A204.1 (cell line): ENCODE measurements at regions not wholly inside any gene's neighbourhood (a gene's known extent, or its start where the extent isn't known, plus 50 kb on each side); places are given as distances from the start of the nearest gene placed in this dataset.

Experiments
- FAIRE-seq: peaks from 2 replicates; lab custom pipeline; 2012; peaks lifted over from hg19 to GRCh38; lab: Jason Lieb, UNC

- FAIRE-seq = no peak
Observed at GRCh38 chr10:83582407-83583095, 556.8 kb upstream of the GHITM start.

GRCh38 chr10:83585686-83586085, 553.6 kb upstream of the GHITM start:
- FAIRE-seq = no peak

GRCh38 chr10:83592337-83592935, 546.9 kb upstream of the GHITM start:
- no peak for FAIRE-seq

GRCh38 chr10:83603708-83604107, 535.6 kb upstream of the GHITM start:
- no peak for FAIRE-seq

GRCh38 chr10:83605783-83606630, 533.3 kb upstream of the GHITM start:
- no peak for FAIRE-seq

GRCh38 chr10:83607959-83608745, 531.2 kb upstream of the GHITM start:
- no peak for FAIRE-seq

GRCh38 chr10:83612050-83612449, 527.3 kb upstream of the GHITM start:
- FAIRE-seq = no peak

- FAIRE-seq = no peak
Observed at GRCh38 chr10:83612746-83613145, 526.6 kb upstream of the GHITM start.

- no peak for FAIRE-seq
Observed at GRCh38 chr10:83617172-83617571, 522.1 kb upstream of the GHITM start.

GRCh38 chr10:83617692-83618545, 521.4 kb upstream of the GHITM start:
- no peak for FAIRE-seq

GRCh38 chr10:83625831-83626360, 513.4 kb upstream of the GHITM start:
- FAIRE-seq = no peak

GRCh38 chr10:83632701-83633100, 506.6 kb upstream of the GHITM start:
- no peak for FAIRE-seq

GRCh38 chr10:83633547-83633946, 505.8 kb upstream of the GHITM start:
- no peak for FAIRE-seq

- FAIRE-seq = no peak
Observed at GRCh38 chr10:83636826-83637225, 502.5 kb upstream of the GHITM start.

- no peak for FAIRE-seq
Observed at GRCh38 chr10:83647526-83647925, 491.8 kb upstream of the GHITM start.

- no peak for FAIRE-seq
Observed at GRCh38 chr10:83648201-83648600, 491.1 kb upstream of the GHITM start.

- FAIRE-seq = no peak
Observed at GRCh38 chr10:83649471-83649870, 489.8 kb upstream of the GHITM start.

GRCh38 chr10:83654689-83655088, 484.6 kb upstream of the GHITM start:
- FAIRE-seq = no peak

GRCh38 chr10:83656924-83657323, 482.4 kb upstream of the GHITM start:
- no peak for FAIRE-seq

- FAIRE-seq = no peak
Observed at GRCh38 chr10:83657487-83657886, 481.8 kb upstream of the GHITM start.

GRCh38 chr10:83663918-83664317, 475.4 kb upstream of the GHITM start:
- FAIRE-seq = no peak
